Karpas-422 (cell line): ENCODE measurements at regions not wholly inside any gene's neighbourhood (a gene's known extent, or its start where the extent isn't known, plus 50 kb on each side); places are given as distances from the start of the nearest gene placed in this dataset.
"Not testable (repeated sequence)": the region's sequence is repeated elsewhere in the genome, so short reads cannot be mapped to it uniquely, and the experiment has no call there.

Source experiments
- DNase-seq: peaks from one replicate; pipeline ENCODE4 v3.0.0-alpha.2; 2015
- H2AFZ ChIP-seq: fragments of 200-600 bp; sonication (generic); 2 replicates; pipeline ENCODE4 v1.6.1; 2014; ENCODE audit warnings: antibody characterized with exemption, low read length, mixed read lengths
- H3K27ac ChIP-seq: fragments of 200-600 bp; sonication (generic); 2 replicates; pipeline ENCODE4 v1.5.1; 2014; ENCODE audit warnings: mild to moderate bottlenecking, low read length, moderate library complexity
- H3K27me3 ChIP-seq: fragments of 200-600 bp; sonication (generic); 2 replicates; pipeline ENCODE4 v1.6.1; 2014; ENCODE audit warnings: low read length, mixed read lengths
- H3K36me3 ChIP-seq: fragments of 200-600 bp; sonication (generic); 2 replicates; pipeline ENCODE4 v1.6.1; 2014; ENCODE audit warnings: low read length, mixed read lengths; ENCODE audit not compliant: insufficient read depth
- H3K4me1 ChIP-seq: fragments of 200-600 bp; sonication (generic); 2 replicates; pipeline ENCODE4 v1.6.1; 2014; ENCODE audit warnings: mild to moderate bottlenecking, low read length, mixed read lengths
- H3K4me2 ChIP-seq: fragments of 200-600 bp; sonication (generic); 2 replicates; pipeline ENCODE4 v1.6.1; 2014; ENCODE audit warnings: low read length, low read depth, mild to moderate bottlenecking; ENCODE audit not compliant: poor library complexity, severe bottlenecking
- H3K4me3 ChIP-seq: fragments of 200-600 bp; sonication (generic); 2 replicates; pipeline ENCODE4 v1.5.1; 2014; ENCODE audit warnings: mild to moderate bottlenecking, antibody characterized with exemption, low read length, mixed read lengths
- H3K79me2 ChIP-seq: fragments of 200-600 bp; sonication (generic); 2 replicates; pipeline ENCODE4 v1.6.1; 2014; ENCODE audit warnings: mild to moderate bottlenecking, low read length, mixed read lengths
- H3K9ac ChIP-seq: fragments of 200-600 bp; sonication (generic); 2 replicates; pipeline ENCODE4 v1.6.0; 2014; ENCODE audit warnings: low read length
- H3K9me2 ChIP-seq: fragments of 200-600 bp; sonication (generic), shearing (Covaris generic); replicated peaks from 2 replicates; pipeline ENCODE4 v1.6.0; 2014; ENCODE audit warnings: mild to moderate bottlenecking, low read length, moderate library complexity; ENCODE audit not compliant: insufficient read depth
- H3K9me3 ChIP-seq: fragments of 300-700, 200-600 bp; sonication (generic); 2 replicates; pipeline ENCODE4 v1.6.1; 2014; ENCODE audit warnings: low read length, mixed read lengths
- H4K20me1 ChIP-seq: fragments of 200-600 bp; sonication (generic); 2 replicates; pipeline ENCODE4 v1.6.1; 2014; ENCODE audit warnings: mild to moderate bottlenecking, antibody characterized with exemption, low read length, low read depth; ENCODE audit not compliant: insufficient read depth

GRCh38 chr17:22091041-22091679 lies 398.8 kb downstream of the KCNJ18 start:
- not testable (repeated sequence) for H3K4me1 ChIP-seq, H3K27ac ChIP-seq, H3K9ac ChIP-seq, H3K4me2 ChIP-seq, H3K9me2 ChIP-seq, H3K79me2 ChIP-seq, H3K36me3 ChIP-seq, H3K9me3 ChIP-seq, H3K27me3 ChIP-seq, DNase-seq, H4K20me1 ChIP-seq, H3K4me3 ChIP-seq, H2AFZ ChIP-seq

DNA sequence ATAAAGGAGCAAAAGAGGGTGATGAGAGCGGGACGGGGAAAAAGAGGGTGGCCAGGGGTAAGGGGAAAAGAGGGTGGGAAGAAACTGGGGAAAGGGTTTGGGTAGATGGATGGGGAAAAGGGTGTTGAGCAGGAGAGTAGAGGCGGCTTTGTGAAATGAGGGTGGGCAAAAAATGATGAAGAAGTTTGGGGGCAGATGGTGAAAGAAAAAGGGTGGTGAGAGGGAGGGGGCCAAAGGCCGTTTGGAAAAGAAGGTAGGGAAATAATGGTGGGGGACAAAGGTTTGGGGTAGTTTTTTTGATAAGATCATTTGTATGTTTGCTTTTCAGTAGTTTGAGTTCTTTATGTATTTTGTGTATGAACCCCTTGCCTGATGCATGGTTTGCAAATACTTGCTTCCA lies 399.5 kb downstream of the KCNJ18 start:
- H3K27me3 ChIP-seq, H3K79me2 ChIP-seq, H3K9me3 ChIP-seq, H2AFZ ChIP-seq, H3K36me3 ChIP-seq, H3K9me2 ChIP-seq, H3K4me1 ChIP-seq, H4K20me1 ChIP-seq, H3K9ac ChIP-seq, H3K4me3 ChIP-seq, DNase-seq, H3K4me2 ChIP-seq, H3K27ac ChIP-seq: not testable (repeated sequence)

GRCh38 chr17:22095414-22095813 lies 403.1 kb downstream of the KCNJ18 start:
- not testable (repeated sequence) for DNase-seq, H3K9me2 ChIP-seq, H3K9ac ChIP-seq, H3K27me3 ChIP-seq, H2AFZ ChIP-seq, H3K4me2 ChIP-seq, H3K4me3 ChIP-seq, H3K27ac ChIP-seq, H4K20me1 ChIP-seq, H3K36me3 ChIP-seq, H3K79me2 ChIP-seq, H3K4me1 ChIP-seq, H3K9me3 ChIP-seq

DNA sequence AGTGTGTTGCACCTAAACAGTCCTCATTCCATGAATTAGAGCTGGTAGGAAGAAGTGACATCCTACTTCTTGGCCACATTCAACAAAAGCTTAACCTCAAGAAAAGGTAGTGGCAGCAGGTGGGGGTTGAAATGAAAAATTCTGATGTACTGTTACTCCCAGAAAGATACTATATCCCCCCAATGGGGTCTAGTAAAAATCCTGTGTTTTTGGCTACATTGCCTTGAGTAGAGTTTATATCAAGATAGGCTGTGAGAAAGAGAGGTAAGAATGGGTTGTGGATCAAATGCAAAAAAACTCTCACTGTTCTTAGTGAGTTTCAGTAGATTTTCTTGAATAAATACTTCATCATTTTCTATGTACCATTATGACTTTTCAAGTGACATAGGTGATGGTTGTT lies 407.3 kb downstream of the KCNJ18 start:
- not testable (repeated sequence) for H3K9me2 ChIP-seq, H3K9me3 ChIP-seq, H3K4me1 ChIP-seq, H3K9ac ChIP-seq, H3K27me3 ChIP-seq, DNase-seq, H4K20me1 ChIP-seq, H3K79me2 ChIP-seq, H3K4me2 ChIP-seq, H3K36me3 ChIP-seq, H3K4me3 ChIP-seq, H2AFZ ChIP-seq, H3K27ac ChIP-seq

- no peak overlapping the region for H3K4me3 ChIP-seq
- no peaks in the 10 kb centered on the region for H3K79me2 ChIP-seq
- no peaks in the 10 kb centered on the region for H4K20me1 ChIP-seq
- no peaks in the 10 kb centered on the region for H3K36me3 ChIP-seq
- no peaks in the 10 kb centered on the region for H3K9me2 ChIP-seq
- H3K27ac ChIP-seq, result no peak overlapping the region
- no peaks in the 10 kb centered on the region for H3K9me3 ChIP-seq
- no peaks in the 10 kb centered on the region for H3K4me1 ChIP-seq
- H3K4me2 ChIP-seq, result no peak overlapping the region
- H3K9ac ChIP-seq, result no peak overlapping the region
- H2AFZ ChIP-seq, result no peak overlapping the region
- no peaks in the 10 kb centered on the region for H3K27me3 ChIP-seq
- DNase-seq, result no peak
These were observed 409.9 kb downstream of the KCNJ18 start for GRCh38 chr17:22102177-22102576.

DNA sequence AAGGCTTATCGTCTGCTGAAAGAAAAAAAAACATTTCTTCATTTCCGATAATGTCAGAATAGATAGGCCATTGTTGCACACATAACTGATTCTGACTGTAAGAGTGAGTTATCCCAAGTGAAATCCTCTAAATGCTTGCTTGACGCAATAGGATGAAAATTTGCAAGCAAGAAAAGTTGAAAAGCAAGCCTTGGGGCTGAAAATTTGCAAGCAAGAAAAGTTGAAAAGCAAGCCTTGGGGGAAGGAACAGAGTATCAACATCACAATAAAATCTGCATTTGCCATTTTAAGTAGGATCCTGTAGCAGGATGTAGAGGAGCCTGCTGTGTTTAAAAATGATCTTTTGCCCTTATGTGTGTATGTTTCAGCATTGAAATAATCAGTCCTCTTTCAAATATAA lies 424.4 kb downstream of the KCNJ18 start:
- H3K9ac ChIP-seq, H3K36me3 ChIP-seq, H3K9me2 ChIP-seq, H2AFZ ChIP-seq, DNase-seq, H3K79me2 ChIP-seq, H3K9me3 ChIP-seq, H3K4me1 ChIP-seq, H3K4me3 ChIP-seq, H4K20me1 ChIP-seq, H3K27ac ChIP-seq, H3K4me2 ChIP-seq, H3K27me3 ChIP-seq: not testable (repeated sequence)

GRCh38 chr17:22117401-22117800 lies 425.1 kb downstream of the KCNJ18 start:
- not testable (repeated sequence) for H3K9me2 ChIP-seq, H3K9ac ChIP-seq, H3K4me3 ChIP-seq, H2AFZ ChIP-seq, H3K27ac ChIP-seq, H3K36me3 ChIP-seq, H3K9me3 ChIP-seq, DNase-seq, H3K4me2 ChIP-seq, H3K27me3 ChIP-seq, H4K20me1 ChIP-seq, H3K4me1 ChIP-seq, H3K79me2 ChIP-seq

DNA sequence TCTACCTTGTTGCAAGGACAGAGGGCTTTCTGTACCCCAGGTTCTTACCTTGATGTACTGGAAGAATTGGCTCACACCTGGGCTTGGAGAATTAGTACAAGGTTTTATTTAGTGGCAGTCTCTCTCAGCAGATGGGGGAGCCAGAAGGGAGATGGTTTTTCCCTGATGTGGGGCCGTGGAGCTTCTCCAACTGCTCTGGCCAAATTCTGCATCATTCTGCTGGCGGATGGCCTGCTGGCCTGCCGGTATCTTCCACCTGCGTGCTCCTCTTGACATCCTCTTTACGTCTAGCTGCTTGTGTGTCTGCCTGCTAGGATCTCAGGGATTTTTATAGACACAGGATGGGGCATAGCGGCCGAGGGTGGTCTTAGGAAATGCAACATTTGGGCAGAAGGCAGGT lies 426.7 kb downstream of the KCNJ18 start:
- H3K36me3 ChIP-seq, H3K9me3 ChIP-seq, H3K27me3 ChIP-seq, H3K4me3 ChIP-seq, H3K9me2 ChIP-seq, H3K4me2 ChIP-seq, H3K79me2 ChIP-seq, H3K4me1 ChIP-seq, H4K20me1 ChIP-seq, DNase-seq, H2AFZ ChIP-seq, H3K27ac ChIP-seq, H3K9ac ChIP-seq: not testable (repeated sequence)

DNA sequence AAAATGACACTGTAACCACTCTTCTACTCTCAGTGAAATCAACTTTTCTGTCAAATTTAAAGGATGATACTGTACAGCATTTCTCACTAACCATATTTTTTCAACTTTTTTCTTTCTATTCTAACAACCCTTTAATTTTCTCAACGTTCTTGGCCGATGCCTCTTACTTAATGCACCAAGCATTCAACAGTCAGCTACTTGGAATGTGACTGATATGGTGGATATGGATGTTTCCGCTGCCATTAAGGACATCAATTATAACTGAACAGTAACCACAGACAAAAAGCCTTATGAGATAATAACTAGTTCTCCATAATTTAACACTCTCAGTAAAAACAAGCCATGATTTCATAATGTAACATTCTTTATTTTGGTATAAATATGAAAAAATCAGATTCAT lies 427.4 kb downstream of the KCNJ18 start:
- not testable (repeated sequence) for H3K9ac ChIP-seq, H3K27ac ChIP-seq, H3K9me3 ChIP-seq, H3K27me3 ChIP-seq, DNase-seq, H3K9me2 ChIP-seq, H3K4me3 ChIP-seq, H3K4me2 ChIP-seq, H3K36me3 ChIP-seq, H4K20me1 ChIP-seq, H3K79me2 ChIP-seq, H3K4me1 ChIP-seq, H2AFZ ChIP-seq
